ACC112 (cell line): ENCODE measurements at regions not wholly inside any gene's neighbourhood (a gene's known extent, or its start where the extent isn't known, plus 50 kb on each side); places are given as distances from the start of the nearest gene placed in this dataset.

Experiments
- H2AFZ ChIP-seq: fragments of 200-600 bp; sonication (generic); one replicate; pipeline ENCODE4 v1.6.0; 2017; ENCODE audit warnings: antibody characterized with exemption, low read length; ENCODE audit not compliant: unreplicated experiment
- H3K27ac ChIP-seq: fragments of 200-600 bp; sonication (generic); 2 replicates; pipeline ENCODE4 v1.5.1; 2014; ENCODE audit warnings: low read depth, mild to moderate bottlenecking, antibody characterized with exemption, low read length, moderate library complexity
- H3K27me3 ChIP-seq: fragments of 200-600 bp; sonication (generic); 2 replicates; pipeline ENCODE4 v1.6.1; 2014; ENCODE audit warnings: mild to moderate bottlenecking, antibody characterized with exemption, low read length, moderate library complexity, mixed read lengths; ENCODE audit not compliant: insufficient read depth
- H3K36me3 ChIP-seq: fragments of 200-600 bp; sonication (generic); 2 replicates; pipeline ENCODE4 v1.6.1; 2016; ENCODE audit warnings: mild to moderate bottlenecking, antibody characterized with exemption, low read length, moderate library complexity, mixed read lengths; ENCODE audit not compliant: insufficient read depth
- H3K4me1 ChIP-seq: fragments of 200-600 bp; sonication (generic); one replicate; pipeline ENCODE4 v1.6.1; 2016; ENCODE audit warnings: low read length, mixed read lengths; ENCODE audit not compliant: insufficient read depth, unreplicated experiment, control insufficient read depth
- H3K4me3 ChIP-seq: fragments of 200-600 bp; sonication (generic); 2 replicates; pipeline ENCODE4 v1.5.1; 2014; ENCODE audit warnings: mild to moderate bottlenecking, low read depth, low read length
- H3K79me2 ChIP-seq: fragments of 200-600 bp; sonication (generic); one replicate; pipeline ENCODE4 v1.6.0; 2016; ENCODE audit warnings: low read length; ENCODE audit not compliant: control insufficient read depth, unreplicated experiment, insufficient read depth

DNA sequence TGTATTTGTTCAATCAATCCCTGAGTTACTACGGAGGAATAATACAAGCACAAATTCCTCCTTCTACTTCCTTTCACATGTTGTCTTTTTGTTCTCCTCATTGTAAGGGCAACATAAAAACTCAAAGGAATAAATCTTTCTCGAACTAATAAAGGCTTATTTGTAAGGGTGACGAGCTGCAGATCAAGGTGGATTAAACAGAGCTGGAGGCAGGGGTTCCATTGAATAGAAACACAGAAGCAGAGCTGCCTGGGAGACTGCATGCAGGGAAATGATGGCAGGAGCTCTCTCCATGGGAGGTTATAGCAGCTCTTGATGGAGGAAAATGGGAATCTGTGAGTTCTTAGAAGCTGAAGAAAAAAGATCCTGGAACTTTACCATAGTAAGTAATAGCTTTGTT is 160.2 kb downstream of the CYYR1 start:
- H3K79me2 ChIP-seq = no peaks in the 10 kb centered on the region
- no peaks in the 10 kb centered on the region for H3K36me3 ChIP-seq
- H3K27me3 ChIP-seq = no peaks in the 10 kb centered on the region
- no peaks in the 10 kb centered on the region for H3K4me1 ChIP-seq
- no peak overlapping the region for H2AFZ ChIP-seq
- H3K4me3 ChIP-seq = no peak overlapping the region
- no peak overlapping the region for H3K27ac ChIP-seq

DNA sequence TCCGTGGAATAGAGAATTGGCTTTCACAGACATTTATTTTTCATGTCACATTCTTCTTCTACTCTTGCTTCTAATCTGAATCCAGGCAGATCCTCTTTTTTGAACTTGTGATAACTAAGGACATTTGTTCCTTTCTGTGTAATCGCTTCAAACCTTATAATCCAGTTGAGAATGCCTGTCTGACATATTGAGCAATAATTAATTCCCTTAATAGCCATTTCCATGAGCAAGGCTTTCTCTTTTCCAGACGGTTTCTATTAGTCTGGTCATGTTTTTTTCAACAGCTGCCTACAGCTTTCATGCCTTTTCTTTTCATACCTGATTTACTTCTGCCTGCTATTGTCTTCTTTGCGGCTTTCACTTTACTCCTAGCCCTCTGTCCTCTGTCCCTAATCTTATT is 163.4 kb downstream of the CYYR1 start:
- Histone ChIP-seq H3K36me3 (no peaks in the 10 kb centered on the region), H3K79me2 (no peaks in the 10 kb centered on the region), H3K4me1 (peaks cover 5% of the 10 kb centered on the region), H3K4me3 (no peak overlapping the region), H3K27ac (no peak overlapping the region), H2AFZ (no peak overlapping the region), H3K27me3 (no peaks in the 10 kb centered on the region)

DNA sequence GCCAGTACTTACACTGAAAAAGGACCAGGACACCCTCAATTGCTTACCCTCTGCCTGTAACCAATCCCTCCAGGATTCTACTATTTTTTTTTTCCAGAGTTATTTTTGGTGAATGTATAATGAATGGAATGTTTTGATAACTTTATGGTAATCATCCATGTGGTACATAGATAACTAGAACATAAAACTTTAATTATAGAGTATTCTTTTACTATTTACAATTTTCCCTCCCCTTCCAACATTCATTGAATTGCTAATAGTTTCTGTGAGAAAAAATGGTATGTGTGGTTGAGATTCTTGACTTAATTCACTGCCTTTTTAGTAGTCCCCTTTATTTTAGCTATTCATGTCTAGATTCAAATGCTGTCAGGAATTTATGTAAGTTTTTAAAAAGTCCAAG is 164.6 kb downstream of the CYYR1 start:
- peaks cover 5% of the 10 kb centered on the region for H3K4me1 ChIP-seq
- H3K79me2 ChIP-seq = no peaks in the 10 kb centered on the region
- H3K27me3 ChIP-seq = no peaks in the 10 kb centered on the region
- H3K4me3 ChIP-seq = no peak overlapping the region
- no peak overlapping the region for H2AFZ ChIP-seq
- no peak overlapping the region for H3K27ac ChIP-seq
- no peaks in the 10 kb centered on the region for H3K36me3 ChIP-seq

GRCh38 chr21:26406526-26406925 is 166.6 kb downstream of the CYYR1 start:
- peak overlapping the region; percentile 31 for H2AFZ ChIP-seq
- no peak overlapping the region for H3K27ac ChIP-seq
- no peaks in the 10 kb centered on the region for H3K36me3 ChIP-seq
- H3K79me2 ChIP-seq = no peaks in the 10 kb centered on the region
- H3K4me3 ChIP-seq = peak overlapping the region; percentile 67
- peaks cover 5% of the 10 kb centered on the region for H3K4me1 ChIP-seq
- H3K27me3 ChIP-seq = no peaks in the 10 kb centered on the region

DNA sequence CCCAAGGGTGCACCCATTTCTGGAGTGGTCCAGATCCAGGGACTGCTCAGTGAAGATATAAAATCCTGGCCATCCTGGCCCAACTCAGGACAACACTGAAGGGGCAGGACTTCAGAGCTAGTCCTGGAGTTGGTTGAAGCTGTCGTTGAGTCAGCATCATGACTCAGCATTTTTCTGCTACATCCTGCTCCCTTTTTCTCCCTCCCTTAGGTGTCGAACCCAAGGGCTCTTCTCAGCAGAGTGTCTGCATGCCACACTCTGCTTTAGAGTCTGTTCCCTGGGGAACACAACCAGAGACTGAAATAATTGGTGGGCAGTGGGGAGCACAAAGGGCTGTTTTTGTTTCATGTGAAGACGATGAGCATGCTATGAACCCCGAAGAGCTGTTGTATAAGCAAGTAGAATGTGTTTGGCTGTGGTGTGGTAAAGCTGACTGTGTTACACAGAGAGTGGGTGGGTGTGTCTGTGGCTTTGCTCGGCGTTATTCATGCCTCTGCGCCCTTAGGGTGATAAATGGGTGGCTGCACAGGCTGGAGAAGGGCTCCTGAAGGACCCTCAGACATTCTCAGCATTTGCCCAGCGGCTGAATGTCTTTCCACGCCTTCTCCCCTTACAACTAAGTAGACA is 167.2 kb downstream of the CYYR1 start:
- Histone ChIP-seq H3K4me3 (peak overlapping the region; percentile 67), H2AFZ (peak overlapping the region; percentile 31), H3K79me2 (no peaks in the 10 kb centered on the region), H3K4me1 (peaks cover 5% of the 10 kb centered on the region), H3K27ac (no peak overlapping the region), H3K36me3 (no peaks in the 10 kb centered on the region), H3K27me3 (no peaks in the 10 kb centered on the region)

DNA sequence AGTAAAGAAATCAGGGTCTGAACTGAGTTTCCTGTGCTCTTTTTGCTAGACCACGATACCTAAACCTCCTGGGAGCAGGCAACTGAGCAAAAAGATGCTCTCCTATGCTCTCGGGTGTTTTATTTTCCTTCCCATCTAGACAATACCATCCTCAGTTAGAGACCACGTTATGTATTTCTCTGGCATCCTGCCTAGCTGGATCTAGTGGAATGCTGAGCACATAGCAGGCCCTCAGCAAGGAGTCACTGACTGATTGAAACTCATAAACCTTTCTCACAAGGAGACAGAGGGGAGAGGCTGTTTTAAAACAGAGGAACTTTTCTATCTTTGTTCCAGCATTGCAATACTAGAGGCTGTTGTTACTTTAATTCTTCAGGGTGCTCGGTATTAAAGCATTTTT is 168.0 kb downstream of the CYYR1 start:
- Histone ChIP-seq H3K4me1 (peaks cover 5% of the 10 kb centered on the region), H3K36me3 (no peaks in the 10 kb centered on the region), H3K4me3 (no peak overlapping the region), H3K79me2 (no peaks in the 10 kb centered on the region), H3K27me3 (no peaks in the 10 kb centered on the region), H3K27ac (no peak overlapping the region), H2AFZ (no peak overlapping the region)

DNA sequence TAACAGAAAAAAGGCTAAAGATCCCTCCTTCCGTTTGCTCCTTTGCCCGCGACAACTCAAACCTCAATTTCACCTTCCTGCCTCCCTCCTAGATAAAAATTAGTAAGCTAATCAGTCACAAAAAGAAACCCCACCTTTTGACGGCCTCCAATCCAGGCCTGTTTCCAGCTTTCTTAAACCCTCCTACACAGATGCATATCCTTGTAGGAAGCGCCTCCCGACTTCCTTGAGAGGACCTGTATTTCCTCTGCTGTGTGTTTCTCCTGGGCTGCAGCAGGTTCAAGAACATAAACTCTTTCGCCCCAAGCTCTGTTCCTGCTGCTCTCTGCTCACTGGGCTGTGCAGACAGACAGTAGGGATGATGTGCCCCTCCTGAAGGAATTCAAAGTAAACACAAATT is 168.8 kb downstream of the CYYR1 start:
- peaks cover 5% of the 10 kb centered on the region for H3K4me1 ChIP-seq
- H3K27ac ChIP-seq = no peak overlapping the region
- H3K36me3 ChIP-seq = no peaks in the 10 kb centered on the region
- H3K4me3 ChIP-seq = no peak overlapping the region
- no peaks in the 10 kb centered on the region for H3K79me2 ChIP-seq
- no peaks in the 10 kb centered on the region for H3K27me3 ChIP-seq
- H2AFZ ChIP-seq = no peak overlapping the region

GRCh38 chr21:26403321-26403720 is 169.8 kb downstream of the CYYR1 start:
- peaks cover 5% of the 10 kb centered on the region for H3K4me1 ChIP-seq
- no peaks in the 10 kb centered on the region for H3K36me3 ChIP-seq
- no peaks in the 10 kb centered on the region for H3K27me3 ChIP-seq
- no peak overlapping the region for H3K4me3 ChIP-seq
- H3K79me2 ChIP-seq = no peaks in the 10 kb centered on the region
- no peak overlapping the region for H2AFZ ChIP-seq
- no peak overlapping the region for H3K27ac ChIP-seq

- Histone ChIP-seq H3K36me3 (no peaks in the 10 kb centered on the region), H2AFZ (no peak overlapping the region), H3K4me1 (no peaks in the 10 kb centered on the region)
Measured at GRCh38 chr21:26397545-26397944, 175.5 kb downstream of the CYYR1 start.

GRCh38 chr21:26394341-26394740 is 178.7 kb downstream of the CYYR1 start:
- H3K36me3 ChIP-seq = no peaks in the 10 kb centered on the region
- no peak overlapping the region for H3K4me3 ChIP-seq
- H3K27me3 ChIP-seq = no peaks in the 10 kb centered on the region
- no peak overlapping the region for H3K27ac ChIP-seq
- no peaks in the 10 kb centered on the region for H3K79me2 ChIP-seq
- no peak overlapping the region for H2AFZ ChIP-seq
- H3K4me1 ChIP-seq = peaks cover 10% of the 10 kb centered on the region

More at GRCh38 chr21:26397545-26397944, 175.5 kb downstream of the CYYR1 start:
- Histone ChIP-seq H3K27ac (no peak overlapping the region), H3K27me3 (no peaks in the 10 kb centered on the region), H3K4me3 (no peak overlapping the region), H3K79me2 (no peaks in the 10 kb centered on the region)

DNA sequence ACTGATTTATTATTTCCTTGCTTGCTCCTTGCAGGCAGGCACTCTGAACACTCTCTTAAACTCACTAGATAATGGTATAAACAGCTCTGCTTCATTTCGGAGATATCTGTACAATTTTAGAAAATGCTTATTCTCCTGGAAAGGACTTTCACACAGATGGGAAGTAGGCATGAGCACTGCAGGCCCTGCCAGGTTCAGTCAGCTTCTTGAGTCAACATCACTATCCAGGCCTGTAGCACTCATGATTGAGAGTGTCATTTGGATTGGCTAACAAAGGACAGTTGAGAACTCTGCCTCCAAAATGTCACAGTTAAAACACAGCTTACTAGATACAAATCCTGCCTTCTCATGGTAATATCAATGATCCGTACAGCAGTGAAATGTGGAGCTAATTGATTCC is 181.9 kb downstream of the CYYR1 start:
- no peak overlapping the region for H2AFZ ChIP-seq
- H3K4me3 ChIP-seq = no peak overlapping the region
- no peak overlapping the region for H3K27ac ChIP-seq
- H3K79me2 ChIP-seq = no peaks in the 10 kb centered on the region
- peaks cover 15% of the 10 kb centered on the region for H3K4me1 ChIP-seq
- H3K36me3 ChIP-seq = no peaks in the 10 kb centered on the region
- H3K27me3 ChIP-seq = no peaks in the 10 kb centered on the region
